Tibial nerve (tissue), 4 donors: ENCODE measurements at regions not wholly inside any gene's neighbourhood (a gene's known extent, or its start where the extent isn't known, plus 50 kb on each side); places are given as distances from the start of the nearest gene placed in this dataset.

Experiments used
- EP300 ChIP-seq, 2 donors: sonication (generic); formaldehyde crosslinking; IDR thresholded peaks; one replicate each; pipeline ENCODE4 v1.6.1; 2017; ENCODE audit warnings: antibody characterized with exemption in 2 of 2, mild to moderate bottlenecking in 1 of 2
- TF ChIP-seq, protein P1 (sequence below), 5 experiments: fragments of 200-600 bp in 3 of 5; fragments of 450-650 bp in 2 of 5; sonication (generic) in 3 of 5; IDR thresholded peaks; one replicate each; pipeline ENCODE4 v1.5.1; 2016 to 2019; ENCODE audit warnings: antibody characterized with exemption in 5 of 5, mild to moderate bottlenecking in 3 of 5, moderate library complexity in 2 of 5

DNA sequence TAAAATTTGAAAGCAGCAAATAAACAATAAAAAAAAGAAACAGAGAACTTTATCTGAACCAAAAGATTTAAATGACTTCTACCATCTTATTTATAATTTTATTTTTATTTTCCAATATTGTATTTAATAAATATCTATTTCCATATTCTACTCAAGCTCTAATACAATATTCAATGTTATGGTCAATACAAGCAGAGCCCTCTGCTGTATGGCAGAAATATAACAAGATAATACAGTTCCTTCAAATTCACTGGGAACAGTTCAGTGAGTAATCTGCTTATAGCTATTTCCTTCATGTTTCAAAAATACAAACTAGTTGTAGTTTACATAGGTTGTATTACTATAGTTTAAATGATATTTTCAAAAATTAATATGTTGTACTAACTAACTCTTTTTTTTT is 332.7 kb downstream of the PRDM9 start:
- TF ChIP-seq, protein P1, sequence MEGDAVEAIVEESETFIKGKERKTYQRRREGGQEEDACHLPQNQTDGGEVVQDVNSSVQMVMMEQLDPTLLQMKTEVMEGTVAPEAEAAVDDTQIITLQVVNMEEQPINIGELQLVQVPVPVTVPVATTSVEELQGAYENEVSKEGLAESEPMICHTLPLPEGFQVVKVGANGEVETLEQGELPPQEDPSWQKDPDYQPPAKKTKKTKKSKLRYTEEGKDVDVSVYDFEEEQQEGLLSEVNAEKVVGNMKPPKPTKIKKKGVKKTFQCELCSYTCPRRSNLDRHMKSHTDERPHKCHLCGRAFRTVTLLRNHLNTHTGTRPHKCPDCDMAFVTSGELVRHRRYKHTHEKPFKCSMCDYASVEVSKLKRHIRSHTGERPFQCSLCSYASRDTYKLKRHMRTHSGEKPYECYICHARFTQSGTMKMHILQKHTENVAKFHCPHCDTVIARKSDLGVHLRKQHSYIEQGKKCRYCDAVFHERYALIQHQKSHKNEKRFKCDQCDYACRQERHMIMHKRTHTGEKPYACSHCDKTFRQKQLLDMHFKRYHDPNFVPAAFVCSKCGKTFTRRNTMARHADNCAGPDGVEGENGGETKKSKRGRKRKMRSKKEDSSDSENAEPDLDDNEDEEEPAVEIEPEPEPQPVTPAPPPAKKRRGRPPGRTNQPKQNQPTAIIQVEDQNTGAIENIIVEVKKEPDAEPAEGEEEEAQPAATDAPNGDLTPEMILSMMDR (IDR thresholded peaks at IDR 0.05) = no peak
- no peak for TF ChIP-seq EP300 (IDR thresholded peaks at IDR 0.05)
